Panc1 (cell line): ENCODE measurements at regions not wholly inside any gene's neighbourhood (a gene's known extent, or its start where the extent isn't known, plus 50 kb on each side); places are given as distances from the start of the nearest gene placed in this dataset.

Experiments
- ATAC-seq: fragments of 200-7000 bp; cut with Tn5 transposase; 2 replicates; pipeline ENCODE4 v1.9.1; 2020; ENCODE audit warnings: mild to moderate bottlenecking, moderate library complexity
- BruUV-seq: library from RNA; stranded (reverse); fragments of 400-500 nt; replicated peaks from 2 replicates; lab custom pipeline; 2021; lab: Mats Ljungman, UMichigan
- CTCF ChIA-PET: fragments of 300-600 bp; sonication (Branson Sonifier 250); formaldehyde crosslinking; loops from one replicate; lab custom pipeline; 2022; ENCODE audit warnings: antibody characterized with exemption; lab: Charles Lee
- POLR2A ChIA-PET: fragments of 300-600 bp; sonication (Branson Sonifier 250); formaldehyde crosslinking; loops from one replicate; lab custom pipeline; 2022; ENCODE audit warnings: antibody characterized with exemption; lab: Charles Lee
- DNase-seq: peaks from one replicate; pipeline ENCODE4 v3.0.0-alpha.2; 2010; ENCODE audit warnings: low read depth, low spot score
- H3K27ac ChIP-seq: 2 replicates; pipeline ENCODE4 v1.5.1; 2011; ENCODE audit warnings: mild to moderate bottlenecking, low read length, inconsistent platforms
- H3K27me3 ChIP-seq: fragments of 200-500 bp; sonication (Bioruptor generic); 2 replicates; pipeline ENCODE4 v1.6.0; 2014; ENCODE audit warnings: low read length, inconsistent platforms; ENCODE audit not compliant: control insufficient read depth, insufficient read depth
- H3K36me3 ChIP-seq: fragments of 200-500 bp; sonication (Bioruptor generic); 2 replicates; pipeline ENCODE4 v1.5.1; 2014; ENCODE audit warnings: inconsistent platforms, mild to moderate bottlenecking, low read length, moderate library complexity; ENCODE audit not compliant: control insufficient read depth, insufficient read depth
- H3K4me1 ChIP-seq: 2 replicates; pipeline ENCODE4 v1.5.1; 2011; ENCODE audit warnings: inconsistent platforms, mild to moderate bottlenecking, low read length, moderate library complexity; ENCODE audit not compliant: control insufficient read depth, insufficient read depth
- H3K4me3 ChIP-seq, 2 experiments: 2 replicates each; pipeline ENCODE4 v1.5.1; 2011 to 2012; ENCODE audit warnings: low read depth in 2 of 2, low read length in 2 of 2, mild to moderate bottlenecking in 2 of 2, inconsistent platforms in 1 of 2, moderate library complexity in 1 of 2
- H3K9me3 ChIP-seq: fragments of 200-500 bp; sonication (Bioruptor generic); 2 replicates; pipeline ENCODE4 v1.5.1; 2014; ENCODE audit warnings: low read depth, mild to moderate bottlenecking, inconsistent platforms, low read length, moderate library complexity; ENCODE audit not compliant: control insufficient read depth, insufficient read depth
- CTCF ChIP-seq: fragments of 450-650 bp; IDR thresholded peaks from 2 replicates; pipeline ENCODE4 v1.5.1; 2017; ENCODE audit warnings: mild to moderate bottlenecking
- POLR2AphosphoS5 ChIP-seq: IDR thresholded peaks from 2 replicates; pipeline ENCODE4 v1.6.1; 2012; ENCODE audit warnings: mild to moderate bottlenecking, low read depth, low read length, moderate library complexity
- REST ChIP-seq, 2 experiments: IDR thresholded peaks; 2 replicates each; pipeline ENCODE4 v1.6.1; 2011 to 2012; ENCODE audit warnings: low read depth in 2 of 2, control low read depth in 1 of 2, low read length in 1 of 2, mild to moderate bottlenecking in 1 of 2, moderate library complexity in 1 of 2; ENCODE audit not compliant: insufficient read depth in 1 of 2
- SIN3A ChIP-seq: IDR thresholded peaks from 2 replicates; pipeline ENCODE4 v1.6.1; 2012; ENCODE audit warnings: low read depth, mild to moderate bottlenecking, low read length, moderate library complexity, borderline replicate concordance; ENCODE audit not compliant: insufficient read depth
- TCF7L2 ChIP-seq: IDR thresholded peaks from 2 replicates; pipeline ENCODE4 v1.6.1; 2011; ENCODE audit warnings: mild to moderate bottlenecking, low read depth, low read length, inconsistent platforms
- in situ Hi-C: cut with HindIII; loops from 2 replicates; pipeline ENCODE4 v1.10.0; 2016; ENCODE audit warnings: low sequenced_read_pairs, low pct_unique_long_range_greater_than_20kb
- intact Hi-C: fragments of 100-400 bp; cut with micrococcal nuclease; formaldehyde crosslinking; loops from one replicate; pipeline ENCODE4 v1.10.0; 2022; ENCODE audit not compliant: unreplicated experiment

GRCh38 chr4:186948361-186949242, 224.9 kb upstream of the FAT1 start:
- Histone ChIP-seq H3K4me1 (peaks cover 10% of the 10 kb centered on the region), H3K36me3 (no peaks in the 10 kb centered on the region), H3K9me3 (no peaks in the 10 kb centered on the region), H3K4me3 (peak overlapping the region in 1 of 2 experiments; percentile 3; a peak in 1 of 4 replicates), H3K27ac (peak overlapping the region; percentile 57), H3K27me3 (no peaks in the 10 kb centered on the region)
- POLR2A ChIA-PET = interaction anchor here (0.5 to 0.6 kb wide), 2 partner anchors 103 to 157 kb away, joined by 6 to 13 read pairs; no protein-coding TSS in a partner anchor
- in situ Hi-C loops (no loop called here), intact Hi-C loops (loop anchor here (10.0 kb wide), 1 partner anchor 224 kb away; the partner anchor contains the start of gene FAT1)
- ATAC-seq (peak; percentile 67; the same call in 1 of the 2 replicates), DNase-seq (no peak)
- no TSS peak for BruUV-seq
- peak; percentile 66 for TF ChIP-seq CTCF
- no peak for TF ChIP-seq REST (IDR thresholded peaks at IDR 0.05; ENCODE audit: insufficient read depth in 1 of 2, low read depth in 2 of 2, low read length in 1 of 2)
- CTCF ChIA-PET = no interaction called here

GRCh38 chr4:186949847-186950246, 226.2 kb upstream of the FAT1 start:
- TF ChIP-seq TCF7L2 (no peak), POLR2AphosphoS5 (no peak), REST (IDR thresholded peaks at IDR 0.05; ENCODE audit: insufficient read depth in 1 of 2, low read depth in 2 of 2, low read length in 1 of 2) (no peak), SIN3A (no peak), CTCF (no peak)
- H3K9me3 ChIP-seq = no peaks in the 10 kb centered on the region
- DNase-seq = no peak
- H3K4me1 ChIP-seq = peaks cover 10% of the 10 kb centered on the region
- no TSS peak for BruUV-seq
- in situ Hi-C loops = no loop called here
- POLR2A ChIA-PET = interaction anchor here (0.5 kb wide), 1 partner anchor 1576 kb away, joined by 3 read pairs; no protein-coding TSS in a partner anchor
- H3K4me3 ChIP-seq = no peak overlapping the region
- H3K36me3 ChIP-seq = no peaks in the 10 kb centered on the region
- intact Hi-C loops = loop anchor here (10.0 kb wide), 1 partner anchor 225 kb away; the partner anchor contains the start of gene FAT1
- H3K27me3 ChIP-seq = no peaks in the 10 kb centered on the region
- no peak for ATAC-seq
- no peak overlapping the region for H3K27ac ChIP-seq
- CTCF ChIA-PET = no interaction called here
